SK-N-SH treated with all-trans-retinoic acid at 6 μM for 48 hours (cell line): ENCODE measurements at regions not wholly inside any gene's neighbourhood (a gene's known extent, or its start where the extent isn't known, plus 50 kb on each side); places are given as distances from the start of the nearest gene placed in this dataset.

ENCODE experiments used
- ATAC-seq: fragments of 200-7000 bp; cut with Tn5 transposase; 3 replicates; pipeline ENCODE4 v1.9.1; 2020; ENCODE audit warnings: mild to moderate bottlenecking, moderate library complexity
- ARNTL ChIP-seq: fragments of 450-650 bp; formaldehyde crosslinking; IDR thresholded peaks from 2 replicates; pipeline ENCODE4 v1.5.0; 2020; ENCODE audit warnings: low read depth, mild to moderate bottlenecking, moderate library complexity, borderline replicate concordance
- BACH2 ChIP-seq: fragments of 250-450 bp; sonication (Bioruptor Pico); IDR thresholded peaks from 2 replicates; pipeline ENCODE4 v1.9.0; 2021; ENCODE audit warnings: mild to moderate bottlenecking, borderline replicate concordance
- CREB5 ChIP-seq: fragments of 250-450 bp; sonication (Bioruptor Pico); IDR thresholded peaks from 2 replicates; pipeline ENCODE4 v1.5.1; 2020; ENCODE audit warnings: low read depth, mild to moderate bottlenecking, moderate library complexity
- ESRRG ChIP-seq: fragments of 250-450 bp; sonication (Bioruptor Pico); IDR thresholded peaks from 2 replicates; pipeline ENCODE4 v1.6.1; 2021; ENCODE audit warnings: mild to moderate bottlenecking
- GLIS3 ChIP-seq: fragments of 250-450 bp; sonication (Bioruptor Pico); IDR thresholded peaks from 2 replicates; pipeline ENCODE4 v1.5.0; 2020; ENCODE audit warnings: mild to moderate bottlenecking, moderate library complexity
- ISL1 ChIP-seq: fragments of 250-450 bp; sonication (Bioruptor Pico); IDR thresholded peaks from 2 replicates; pipeline ENCODE4 v2.1.2; 2022; ENCODE audit warnings: mild to moderate bottlenecking, moderate library complexity
- OSR1 ChIP-seq: fragments of 250-450 bp; sonication (Bioruptor Pico); IDR thresholded peaks from 2 replicates; pipeline ENCODE4 v1.8.0; 2022; ENCODE audit warnings: moderate library complexity, mild to moderate bottlenecking, inconsistent platforms
- PATZ1 ChIP-seq: fragments of 250-450 bp; sonication (Bioruptor Pico); IDR thresholded peaks from 2 replicates; pipeline ENCODE4 v1.8.0; 2020; ENCODE audit warnings: mild to moderate bottlenecking, moderate library complexity, borderline replicate concordance
- POU6F1 ChIP-seq: fragments of 250-450 bp; sonication (Bioruptor Pico); IDR thresholded peaks from 2 replicates; pipeline ENCODE4 v1.8.0; 2021; ENCODE audit warnings: low read depth, mild to moderate bottlenecking, moderate library complexity, borderline replicate concordance
- PPARA ChIP-seq: fragments of 250-450 bp; sonication (Bioruptor Pico); IDR thresholded peaks from 2 replicates; pipeline ENCODE4 v1.5.0; 2020; ENCODE audit warnings: mild to moderate bottlenecking, borderline replicate concordance
- RARB ChIP-seq: fragments of 250-450 bp; sonication (Bioruptor Pico); IDR thresholded peaks from 2 replicates; pipeline ENCODE4 v1.8.0; 2021; ENCODE audit warnings: mild to moderate bottlenecking, moderate library complexity
- SNAI2 ChIP-seq: fragments of 250-450 bp; sonication (Bioruptor Pico); IDR thresholded peaks from 2 replicates; pipeline ENCODE4 v1.5.0; 2020; ENCODE audit warnings: mild to moderate bottlenecking, moderate library complexity
- TCF4 ChIP-seq: fragments of 250-450 bp; sonication (Bioruptor Pico); IDR thresholded peaks from 2 replicates; pipeline ENCODE4 v1.8.0; 2021; ENCODE audit warnings: mild to moderate bottlenecking, moderate library complexity, borderline replicate concordance
- TOX ChIP-seq: fragments of 250-450 bp; sonication (Bioruptor Pico); IDR thresholded peaks from 2 replicates; pipeline ENCODE4 v1.8.0; 2021; ENCODE audit warnings: mild to moderate bottlenecking, moderate library complexity, borderline replicate concordance
- TSHZ2 ChIP-seq: fragments of 250-450 bp; sonication (Bioruptor Pico); IDR thresholded peaks from 2 replicates; pipeline ENCODE4 v1.5.0; 2020; ENCODE audit warnings: mild to moderate bottlenecking, moderate library complexity
- ZC3H10 ChIP-seq: fragments of 250-450 bp; sonication (Bioruptor Pico); IDR thresholded peaks from 2 replicates; pipeline ENCODE4 v1.5.1; 2021; ENCODE audit warnings: mild to moderate bottlenecking, moderate library complexity
- ZFP3 ChIP-seq: fragments of 250-450 bp; sonication (Bioruptor Pico); IDR thresholded peaks from 2 replicates; pipeline ENCODE4 v1.5.0; 2020; ENCODE audit warnings: mild to moderate bottlenecking, moderate library complexity
- ZFP30 ChIP-seq: fragments of 450-650 bp; formaldehyde crosslinking; IDR thresholded peaks from 2 replicates; pipeline ENCODE4 v1.5.0; 2022; ENCODE audit warnings: mild to moderate bottlenecking, moderate library complexity
- ZNF565 ChIP-seq: fragments of 450-650 bp; formaldehyde crosslinking; conservative IDR thresholded peaks from 2 replicates; pipeline ENCODE4 v1.5.0; 2020; ENCODE audit warnings: low read depth, mild to moderate bottlenecking, moderate library complexity
- ZNF8 ChIP-seq: fragments of 450-650 bp; formaldehyde crosslinking; IDR thresholded peaks from 2 replicates; pipeline ENCODE4 v1.5.0; 2020; ENCODE audit warnings: mild to moderate bottlenecking, moderate library complexity

GRCh38 chr2:123136419-123136818 is 888.7 kb upstream of the CNTNAP5 start:
- TF ChIP-seq GLIS3 (no peak), TSHZ2 (CRISPR knock-in tag) (no peak), BACH2 (CRISPR knock-in tag) (no peak), TCF4 (CRISPR knock-in tag) (no peak), ISL1 (no peak)
- ATAC-seq: no peak

GRCh38 chr2:123144082-123144481 is 881.0 kb upstream of the CNTNAP5 start:
- ATAC-seq: no peak
- no peak for TF ChIP-seq GLIS3
- TF ChIP-seq PPARA (CRISPR knock-in tag): no peak
- no peak for TF ChIP-seq ISL1
- TF ChIP-seq BACH2 (CRISPR knock-in tag): no peak
- no peak for TF ChIP-seq RARB (CRISPR knock-in tag)
- no peak for TF ChIP-seq ZFP30 (CRISPR knock-in tag)
- no peak for TF ChIP-seq TOX (CRISPR knock-in tag)
- TF ChIP-seq ESRRG: no peak
- no peak for TF ChIP-seq CREB5
- TF ChIP-seq ZNF8: no peak
- no peak for TF ChIP-seq SNAI2 (CRISPR knock-in tag)
- TF ChIP-seq PATZ1 (CRISPR knock-in tag): no peak
- TF ChIP-seq, all 23 proteins: peak for 0

- no peak for TF ChIP-seq PATZ1 (CRISPR knock-in tag)
- TF ChIP-seq ZFP30 (CRISPR knock-in tag): no peak
- no peak for TF ChIP-seq ZFP3
- no peak for TF ChIP-seq ZNF565 (CRISPR knock-in tag)
- TF ChIP-seq ARNTL (CRISPR knock-in tag): no peak
- no peak for TF ChIP-seq TOX (CRISPR knock-in tag)
- TF ChIP-seq TCF4 (CRISPR knock-in tag): no peak
- TF ChIP-seq PPARA (CRISPR knock-in tag): no peak
- no peak for TF ChIP-seq RARB (CRISPR knock-in tag)
- TF ChIP-seq ESRRG: no peak
- no peak for ATAC-seq
Measured at GRCh38 chr2:123153041-123153440, 872.0 kb upstream of the CNTNAP5 start.

- ATAC-seq: no peak
- TF ChIP-seq ZNF8 (no peak), OSR1 (no peak), TSHZ2 (CRISPR knock-in tag) (no peak), ZC3H10 (CRISPR knock-in tag) (no peak), RARB (CRISPR knock-in tag) (no peak), ARNTL (CRISPR knock-in tag) (no peak), PPARA (CRISPR knock-in tag) (no peak), PATZ1 (CRISPR knock-in tag) (no peak), POU6F1 (CRISPR knock-in tag) (no peak), ESRRG (no peak), TCF4 (CRISPR knock-in tag) (no peak), TOX (CRISPR knock-in tag) (no peak)
Measured at GRCh38 chr2:123154195-123154594, 870.9 kb upstream of the CNTNAP5 start.
